ENCODE measurements at regions not wholly inside any gene's neighbourhood (a gene's known extent, or its start where the extent isn't known, plus 50 kb on each side); places are given as distances from the start of the nearest gene placed in this dataset.
"Not testable (repeated sequence)": the region's sequence is repeated elsewhere in the genome, so short reads cannot be mapped to it uniquely, and the experiment has no call there.

DNA sequence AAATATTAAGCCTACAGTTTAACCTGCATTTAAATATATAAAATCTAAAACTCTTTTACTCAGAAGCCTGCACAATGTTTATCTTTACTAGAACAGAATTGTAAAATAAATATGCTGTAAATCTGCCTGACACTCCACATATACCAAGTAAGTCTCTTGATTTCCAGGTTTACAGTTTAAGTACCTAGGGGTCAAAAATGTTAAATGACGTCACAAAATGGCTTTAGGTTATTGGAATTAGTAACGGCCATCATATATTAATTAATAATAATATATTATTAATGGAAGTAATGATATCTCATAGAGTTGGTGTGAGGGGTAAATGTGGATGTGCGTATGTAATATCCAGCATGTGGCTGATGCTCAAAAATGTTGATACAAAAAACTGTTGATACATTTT lies 114.8 kb upstream of the ANO5 start:
- DNase-seq, result no peak

DNA sequence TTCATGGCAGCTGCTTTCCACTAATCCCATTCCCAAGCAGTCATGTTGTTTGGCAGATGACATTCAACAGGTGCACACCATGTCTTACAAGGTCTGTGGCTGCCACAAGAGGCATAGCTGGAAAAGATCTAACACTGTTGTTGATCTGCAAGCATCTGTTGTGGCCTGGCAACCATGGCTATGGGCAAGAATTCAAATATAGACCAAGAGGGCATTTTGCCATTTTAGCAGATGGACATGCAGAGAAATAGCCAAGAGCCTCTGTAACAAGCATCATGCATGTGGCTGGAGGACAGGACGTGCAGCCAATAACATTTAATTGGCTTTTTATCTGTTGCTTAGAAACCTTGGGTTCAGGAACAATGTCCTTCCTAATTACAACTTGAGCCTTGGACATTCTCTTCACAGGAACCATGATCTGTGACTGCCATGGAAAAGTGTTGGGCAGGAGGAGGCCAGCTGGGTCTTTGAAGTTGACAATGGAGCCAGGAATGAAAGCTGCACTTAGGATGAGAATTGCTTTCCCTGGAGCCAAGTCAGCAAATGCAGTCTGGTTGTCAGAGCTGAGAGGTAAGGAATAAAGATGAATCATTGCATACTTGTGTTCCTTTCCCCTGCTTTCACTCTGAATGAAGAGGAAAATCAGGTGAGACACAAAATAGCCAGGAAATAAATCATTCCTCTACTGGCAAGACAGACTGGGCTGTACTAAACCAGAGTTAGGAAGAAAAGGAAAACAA lies 113.6 kb upstream of the ANO5 start:
- DNase-seq, result peak; percentile 76

DNA sequence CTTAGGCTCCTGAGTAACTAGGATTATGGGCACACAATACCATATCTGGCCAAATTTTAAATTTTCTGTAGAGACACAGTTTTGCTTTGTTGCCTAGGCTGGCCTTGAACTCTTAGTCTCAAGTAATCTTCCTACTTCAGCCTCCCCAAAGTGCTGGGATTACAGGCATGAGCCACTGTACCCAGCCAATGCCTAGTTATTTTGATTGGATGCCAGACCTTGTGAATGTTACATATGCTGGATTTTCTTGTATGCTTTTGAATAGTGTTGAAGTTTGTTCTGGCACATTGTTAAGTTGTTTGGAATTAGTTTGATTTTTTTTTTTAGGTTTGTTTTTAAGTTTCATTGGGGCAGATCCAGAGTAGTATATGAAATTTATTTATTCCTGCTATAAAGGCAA lies 110.7 kb upstream of the ANO5 start:
- no peak for DNase-seq

DNA sequence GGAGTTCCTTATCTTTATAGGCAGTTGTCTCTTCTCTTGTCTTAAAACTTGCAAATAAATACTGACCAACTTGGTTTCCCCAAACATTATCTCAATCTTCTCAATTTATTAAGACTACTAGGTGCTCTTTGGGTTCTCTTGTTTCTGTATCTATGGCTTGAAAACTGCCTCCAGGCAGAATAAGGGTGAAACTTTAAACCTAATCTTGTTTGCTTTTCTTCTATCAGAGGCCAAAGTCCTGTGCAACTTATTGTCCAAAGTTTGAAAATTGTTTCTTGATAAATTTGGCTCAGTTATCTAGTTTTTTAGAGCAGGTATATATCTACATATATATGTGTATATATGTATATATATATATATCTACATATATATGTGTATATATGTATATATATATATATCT lies 110.1 kb upstream of the ANO5 start:
- no peak for DNase-seq

DNA sequence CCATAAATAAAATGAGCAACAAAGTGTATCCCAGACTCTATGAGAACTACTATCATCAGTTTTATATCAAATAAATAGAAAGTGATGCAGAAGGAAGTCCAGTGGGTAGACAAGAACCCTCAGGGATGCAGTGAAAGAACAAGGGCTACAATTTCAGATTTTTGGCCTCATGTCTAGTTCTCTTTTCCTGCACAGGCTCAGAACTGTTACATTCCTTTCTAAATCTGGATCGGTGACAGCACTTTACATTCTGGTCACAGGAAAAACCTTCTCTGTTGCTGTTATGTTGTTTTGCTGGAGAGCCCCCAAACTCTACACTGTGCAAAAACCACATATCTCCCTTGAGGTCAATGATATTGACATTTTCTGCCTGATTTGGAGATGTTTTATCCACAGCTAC lies 108.8 kb upstream of the ANO5 start:
- DNase-seq, result peak; percentile 26

DNA sequence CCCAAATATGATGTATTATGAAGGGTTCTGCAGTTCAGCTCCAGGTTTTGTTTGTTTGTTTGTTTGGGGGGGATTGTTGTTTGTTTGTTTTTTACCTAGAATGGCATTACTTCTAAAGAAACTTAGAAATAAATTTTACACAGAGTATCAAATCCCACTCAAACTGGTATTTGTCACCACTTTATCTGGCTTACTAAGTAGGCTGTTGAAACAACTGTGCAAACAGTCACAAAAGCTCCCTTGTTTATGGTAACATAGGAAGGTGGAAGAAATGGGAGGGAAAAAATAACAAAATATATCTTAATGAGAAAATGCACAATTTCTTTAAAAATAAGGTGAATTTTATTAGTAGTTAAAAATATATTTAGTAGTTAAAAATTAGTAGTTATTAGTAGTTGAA lies 108.3 kb upstream of the ANO5 start:
- DNase-seq, result no peak

DNA sequence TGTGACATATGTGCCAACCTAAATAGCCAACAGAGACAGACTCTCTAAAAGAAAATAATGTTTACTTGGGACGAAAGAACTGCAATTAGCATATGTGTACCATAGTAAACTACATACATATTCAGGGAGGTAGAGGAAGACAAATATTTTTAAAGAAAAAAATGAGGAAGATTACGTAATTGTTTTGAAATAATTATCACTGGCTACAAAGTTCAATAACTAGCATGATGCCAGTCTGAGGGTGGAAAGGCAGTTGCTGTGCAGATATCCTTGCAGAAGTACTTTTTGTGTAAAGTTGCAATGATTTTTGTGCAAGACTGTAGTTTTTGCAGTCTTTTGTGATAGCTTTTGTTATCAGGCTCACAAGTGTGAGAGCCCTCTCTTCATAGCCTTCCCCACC lies 103.3 kb upstream of the ANO5 start:
- no peak for DNase-seq

DNA sequence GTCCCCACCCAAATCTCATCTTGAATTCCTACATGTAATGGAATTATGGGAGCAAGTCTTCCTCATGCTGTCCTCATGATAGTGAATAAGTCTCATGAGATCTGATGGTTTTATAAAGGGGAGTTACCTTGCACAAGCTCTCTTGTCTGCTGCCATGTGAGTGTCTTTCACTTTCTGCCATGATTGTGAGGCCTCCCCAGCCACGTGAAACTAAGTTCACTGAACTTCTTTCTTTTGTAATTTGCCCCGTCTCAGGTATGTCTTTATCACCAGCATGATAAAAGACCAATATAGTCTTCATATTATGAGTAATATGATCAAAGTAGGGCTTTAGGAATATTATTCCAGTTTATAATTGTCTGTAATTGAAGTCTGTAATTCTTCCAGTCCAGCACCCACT lies 86.3 kb upstream of the ANO5 start:
- no peak for DNase-seq

DNA sequence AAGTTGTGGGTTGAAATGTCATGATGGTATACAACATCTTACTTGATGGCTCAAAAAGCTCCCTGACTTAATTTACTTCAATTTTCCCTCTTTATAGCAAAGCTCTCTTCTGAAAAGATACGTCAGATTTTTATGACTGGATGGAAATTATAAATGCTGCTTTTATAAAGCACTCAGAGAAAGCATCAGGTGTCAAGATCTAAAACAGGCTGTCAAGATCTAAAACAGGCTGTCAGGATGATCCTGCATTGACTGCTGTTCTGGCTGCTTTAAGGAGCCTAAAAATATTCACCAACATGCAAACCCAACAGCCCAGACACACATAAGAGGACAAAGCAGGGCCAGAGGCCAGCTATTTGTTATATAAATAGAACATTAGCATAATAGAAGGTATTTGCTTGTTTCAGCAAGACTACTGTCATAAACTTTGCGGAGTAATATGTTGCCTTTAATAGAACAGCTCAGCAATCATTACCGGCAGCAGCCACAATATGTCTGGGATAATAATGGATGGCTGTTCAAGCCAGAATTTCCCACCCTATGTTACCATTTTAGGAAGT lies 77.3 kb upstream of the ANO5 start:
- DNase-seq, result no peak

DNA sequence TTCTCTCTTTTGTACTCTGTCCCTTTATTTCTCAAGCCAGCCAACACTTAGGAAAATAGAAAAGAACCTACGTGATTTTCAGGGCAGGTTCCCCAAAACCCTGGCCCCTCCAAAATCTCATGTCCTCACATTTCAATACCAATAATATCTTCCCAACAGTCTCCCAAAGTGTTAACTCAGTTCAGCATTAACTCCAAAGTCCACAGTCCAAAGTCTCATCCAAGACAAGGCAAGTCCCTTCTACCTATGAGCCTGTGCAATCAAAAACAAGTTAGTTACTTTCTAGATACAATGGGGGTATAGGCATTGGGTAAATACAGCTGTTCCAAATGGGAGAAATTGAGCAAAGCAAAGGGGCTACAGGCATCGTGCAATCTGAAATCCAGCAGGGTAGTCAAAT lies 64.9 kb upstream of the ANO5 start:
- not testable (repeated sequence) for DNase-seq

DNA sequence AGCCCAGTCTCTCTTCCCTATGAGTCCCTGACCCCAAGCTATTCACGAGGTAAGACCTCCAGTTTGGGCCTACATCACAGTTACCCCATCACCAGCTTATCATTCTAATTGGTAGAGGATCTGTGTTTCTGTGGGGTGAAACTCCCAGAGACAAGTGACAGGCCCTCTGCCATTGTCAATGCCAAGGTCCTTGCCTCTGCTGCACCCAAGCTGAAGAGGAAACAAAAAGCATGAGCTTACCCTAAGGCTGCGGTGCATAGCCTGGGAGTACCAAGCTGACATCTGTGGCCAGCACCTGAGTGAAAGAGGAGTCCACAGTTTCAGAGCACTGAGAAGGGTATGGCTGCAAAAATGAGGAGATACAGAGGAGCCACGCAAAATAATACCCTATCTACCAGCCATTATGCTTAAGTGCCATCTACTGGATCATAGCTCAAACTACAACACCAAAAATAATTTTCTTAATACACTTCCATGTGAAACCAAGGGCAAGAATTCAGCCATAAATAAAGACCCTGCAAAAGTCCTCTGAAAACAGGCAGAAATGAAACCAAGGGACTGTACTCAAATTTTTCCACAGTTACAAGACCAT lies 62.3 kb upstream of the ANO5 start:
- DNase-seq, result no peak

DNA sequence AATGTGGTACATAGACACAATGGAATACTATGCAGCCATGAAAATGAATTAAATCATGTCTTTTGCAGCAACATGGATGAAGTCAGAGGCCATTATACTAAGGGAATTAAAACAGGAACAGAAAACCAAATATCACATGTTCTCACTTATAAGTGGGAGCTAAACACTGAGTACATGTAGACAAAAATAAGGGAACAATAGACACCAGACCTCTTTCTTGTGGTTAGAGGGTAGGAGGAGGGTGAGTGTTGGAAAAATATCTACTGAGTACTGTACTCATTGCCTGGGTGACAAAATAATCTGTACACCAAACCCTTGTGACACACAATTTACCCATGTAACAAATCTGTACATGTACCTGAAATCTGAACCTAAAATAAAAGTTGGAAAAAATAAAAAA lies 59.1 kb upstream of the ANO5 start:
- no peak for DNase-seq

DNA sequence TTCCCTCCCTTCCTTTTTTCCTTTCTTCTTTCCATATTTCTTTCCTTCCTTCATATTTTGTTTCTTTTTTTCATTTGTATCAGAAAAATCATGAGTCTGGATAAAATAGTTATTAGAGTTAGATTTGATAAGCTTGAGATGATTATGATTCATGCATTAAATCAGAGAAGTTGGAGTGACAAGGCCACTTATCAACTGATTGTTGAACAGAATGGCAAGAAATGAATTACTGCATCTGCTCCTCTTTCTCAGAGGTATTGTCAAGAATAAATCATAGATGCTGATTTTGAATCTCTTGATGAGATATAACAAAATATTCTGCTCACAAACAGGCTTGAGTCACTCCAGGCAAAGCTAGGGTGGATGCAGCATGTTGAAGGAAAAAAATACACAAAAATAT lies 54.6 kb upstream of the ANO5 start:
- DNase-seq, result no peak

Data from left hindlimb (tissue), 1 donor.